Prostate gland (tissue), 2 donors: ENCODE measurements at regions not wholly inside any gene's neighbourhood (a gene's known extent, or its start where the extent isn't known, plus 50 kb on each side); places are given as distances from the start of the nearest gene placed in this dataset.

Experiments used
- POLR2A ChIP-seq: fragments of 450-650 bp; IDR thresholded peaks from one replicate; pipeline ENCODE4 v1.6.1; 2016; ENCODE audit warnings: antibody characterized with exemption, mild to moderate bottlenecking
- TF ChIP-seq, protein P1 (sequence below), 4 experiments: fragments of 200-600 bp in 2 of 4; fragments of 450-650 bp in 2 of 4; sonication (generic) in 2 of 4; IDR thresholded peaks; 1 replicate in 3 of 4; 2 replicates in 1 of 4; pipeline ENCODE4 v1.5.1; 2016 to 2019; ENCODE audit warnings: antibody characterized with exemption in 4 of 4, mild to moderate bottlenecking in 2 of 4, moderate library complexity in 2 of 4

DNA sequence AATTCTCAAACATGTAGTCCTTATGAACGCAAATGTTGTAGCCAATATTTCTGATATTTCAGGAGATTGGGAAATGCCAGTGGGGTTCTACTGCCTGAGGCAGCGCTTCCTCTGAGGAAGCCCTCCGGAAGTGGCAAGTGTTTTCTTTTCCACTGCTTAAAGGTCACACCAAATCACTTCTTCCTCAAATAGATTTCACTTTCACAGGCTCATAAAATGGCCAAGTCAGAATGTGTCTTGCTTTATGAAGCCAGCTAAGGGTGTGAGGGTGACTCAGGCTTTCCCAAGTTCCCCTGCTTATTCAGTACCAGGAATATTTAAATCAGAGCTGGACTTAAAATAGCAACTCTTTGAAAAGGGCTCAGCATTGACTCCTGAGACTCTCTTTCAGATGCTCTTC, 514.2 kb upstream of the DIPK2B start:
- TF ChIP-seq, protein P1, sequence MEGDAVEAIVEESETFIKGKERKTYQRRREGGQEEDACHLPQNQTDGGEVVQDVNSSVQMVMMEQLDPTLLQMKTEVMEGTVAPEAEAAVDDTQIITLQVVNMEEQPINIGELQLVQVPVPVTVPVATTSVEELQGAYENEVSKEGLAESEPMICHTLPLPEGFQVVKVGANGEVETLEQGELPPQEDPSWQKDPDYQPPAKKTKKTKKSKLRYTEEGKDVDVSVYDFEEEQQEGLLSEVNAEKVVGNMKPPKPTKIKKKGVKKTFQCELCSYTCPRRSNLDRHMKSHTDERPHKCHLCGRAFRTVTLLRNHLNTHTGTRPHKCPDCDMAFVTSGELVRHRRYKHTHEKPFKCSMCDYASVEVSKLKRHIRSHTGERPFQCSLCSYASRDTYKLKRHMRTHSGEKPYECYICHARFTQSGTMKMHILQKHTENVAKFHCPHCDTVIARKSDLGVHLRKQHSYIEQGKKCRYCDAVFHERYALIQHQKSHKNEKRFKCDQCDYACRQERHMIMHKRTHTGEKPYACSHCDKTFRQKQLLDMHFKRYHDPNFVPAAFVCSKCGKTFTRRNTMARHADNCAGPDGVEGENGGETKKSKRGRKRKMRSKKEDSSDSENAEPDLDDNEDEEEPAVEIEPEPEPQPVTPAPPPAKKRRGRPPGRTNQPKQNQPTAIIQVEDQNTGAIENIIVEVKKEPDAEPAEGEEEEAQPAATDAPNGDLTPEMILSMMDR (IDR thresholded peaks at IDR 0.05) = no peak
- TF ChIP-seq POLR2A = no peak
